HCT116 (cell line): ENCODE measurements at regions not wholly inside any gene's neighbourhood (a gene's known extent, or its start where the extent isn't known, plus 50 kb on each side); places are given as distances from the start of the nearest gene placed in this dataset.

Source experiments
- ATAC-seq: fragments of 200-7000 bp; cut with Tn5 transposase; 2 replicates; pipeline ENCODE4 v1.9.1; 2020; ENCODE audit warnings: mild to moderate bottlenecking, moderate library complexity
- BruUV-seq: library from RNA; stranded (reverse); fragments of 400-500 nt; replicated peaks from 2 replicates; lab custom pipeline; 2021; lab: Mats Ljungman, UMichigan
- CTCF ChIA-PET: fragments of 300-600 bp; sonication (Branson Sonifier 250); formaldehyde crosslinking; loops from one replicate; lab custom pipeline; 2021; ENCODE audit warnings: antibody characterized with exemption; lab: Charles Lee
- POLR2A ChIA-PET: fragments of 300-600, 350-600 bp; sonication (Branson Sonifier 250); formaldehyde crosslinking; loops from one replicate; lab custom pipeline; 2021; ENCODE audit warnings: antibody characterized with exemption; lab: Charles Lee
- RAD21 ChIA-PET, 2 experiments: fragments of 300-600 bp; sonication (Branson Sonifier 250); formaldehyde crosslinking; loops; one replicate each; lab custom pipeline; 2023; ENCODE audit warnings: low total read pairs in 2 of 2; ENCODE audit not compliant: uncharacterized antibody in 2 of 2, unreplicated experiment in 2 of 2, low non-redundant PET in 1 of 2; lab: Charles Lee
- DNase-seq: peaks from one replicate; pipeline ENCODE4 v3.0.0-alpha.2; 2010; ENCODE audit warnings: low read depth, low spot score
- H2AFZ ChIP-seq: fragments of 200-600 bp; shearing (Covaris generic), sonication (generic); 2 replicates; pipeline ENCODE4 v1.6.1; 2017; ENCODE audit warnings: low read depth, mixed run types, mixed read lengths, antibody characterized with exemption, low read length; ENCODE audit not compliant: poor library complexity, severe bottlenecking
- H3K27ac ChIP-seq: 2 replicates; pipeline ENCODE4 v1.5.1; 2012; ENCODE audit warnings: low read depth, low read length
- H3K27me3 ChIP-seq: fragments of 200-600 bp; sonication (generic); 2 replicates; pipeline ENCODE4 v1.6.1; 2016; ENCODE audit warnings: mixed run types, low read length, mixed read lengths; ENCODE audit not compliant: insufficient read depth
- H3K36me3 ChIP-seq, 2 experiments: fragments of 200-500 bp in 1 of 2; fragments of 200-600 bp in 1 of 2; sonication (Bioruptor generic) in 1 of 2; sonication (generic) in 1 of 2; 2 replicates each; pipeline versions ENCODE4 v1.5.1 to v1.6.1; 2014 to 2016; ENCODE audit warnings: low read length in 2 of 2, inconsistent platforms in 1 of 2, mixed read lengths in 1 of 2, mixed run types in 1 of 2; ENCODE audit not compliant: insufficient read depth in 2 of 2, control insufficient read depth in 1 of 2
- H3K4me1 ChIP-seq, 2 experiments: fragments of 200-600 bp in 1 of 2; sonication (generic) in 1 of 2; 2 replicates each; pipeline versions ENCODE4 v1.5.1 to v1.6.1; 2012 to 2017; ENCODE audit warnings: low read length in 2 of 2, inconsistent platforms in 1 of 2, mild to moderate bottlenecking in 1 of 2, mixed read lengths in 1 of 2, mixed run types in 1 of 2, moderate library complexity in 1 of 2; ENCODE audit not compliant: insufficient read depth in 2 of 2, control insufficient read depth in 1 of 2
- H3K4me2 ChIP-seq: fragments of 200-600 bp; sonication (generic); 2 replicates; pipeline ENCODE4 v1.6.1; 2017; ENCODE audit warnings: mixed run types, low read length, mixed read lengths
- H3K4me3 ChIP-seq, 2 experiments: fragments of 200-600 bp in 1 of 2; sonication (generic) in 1 of 2; replicated peaks in 1 of 2; 2 replicates each; pipeline ENCODE4 v1.5.1; 2011 to 2016; ENCODE audit warnings: low read length in 2 of 2, control low read depth in 1 of 2, low read depth in 1 of 2, mild to moderate bottlenecking in 1 of 2, mixed read lengths in 1 of 2, mixed run types in 1 of 2
- H3K79me2 ChIP-seq: fragments of 200-600 bp; sonication (generic); 2 replicates; pipeline ENCODE4 v1.6.1; 2017; ENCODE audit warnings: mild to moderate bottlenecking, mixed run types, low read length, moderate library complexity, mixed read lengths; ENCODE audit not compliant: insufficient read depth
- H3K9ac ChIP-seq: fragments of 200-600 bp; sonication (generic); 2 replicates; pipeline ENCODE4 v1.6.1; 2016; ENCODE audit warnings: low read length, mixed read lengths
- H3K9me2 ChIP-seq: fragments of 200-600 bp; sonication (generic), shearing (Covaris generic); 2 replicates; pipeline ENCODE4 v1.6.1; 2017; ENCODE audit warnings: mixed run types, mild to moderate bottlenecking, moderate library complexity; ENCODE audit not compliant: insufficient read depth
- H3K9me3 ChIP-seq, 2 experiments: fragments of 200-500 bp in 1 of 2; fragments of 200-600 bp in 1 of 2; sonication (Bioruptor generic) in 1 of 2; sonication (generic) in 1 of 2; 2 replicates each; pipeline ENCODE4 v1.6.1; 2014 to 2017; ENCODE audit warnings: low read length in 2 of 2, mixed read lengths in 2 of 2, inconsistent platforms in 1 of 2, low read depth in 1 of 2, mild to moderate bottlenecking in 1 of 2, mixed run types in 1 of 2, moderate library complexity in 1 of 2; ENCODE audit not compliant: control insufficient read depth in 1 of 2, insufficient read depth in 1 of 2
- H4K20me1 ChIP-seq: fragments of 200-600 bp; sonication (generic), shearing (Covaris generic); 2 replicates; pipeline ENCODE4 v1.6.1; 2017; ENCODE audit warnings: mixed run types, mild to moderate bottlenecking, moderate library complexity; ENCODE audit not compliant: insufficient read depth
- CBX3 ChIP-seq: IDR thresholded peaks from 2 replicates; pipeline ENCODE4 v1.6.1; 2012; ENCODE audit warnings: low read depth
- CEBPB ChIP-seq: IDR thresholded peaks from 2 replicates; pipeline ENCODE4 v1.6.1; 2012; ENCODE audit warnings: low read depth
- EGR1 ChIP-seq: IDR thresholded peaks from 2 replicates; pipeline ENCODE4 v1.6.1; 2012; ENCODE audit warnings: low read depth
- JUND ChIP-seq: IDR thresholded peaks from 2 replicates; pipeline ENCODE4 v1.6.1; 2012
- MAX ChIP-seq: IDR thresholded peaks from 2 replicates; pipeline ENCODE4 v1.6.1; 2012
- SRF ChIP-seq: IDR thresholded peaks from 2 replicates; pipeline ENCODE4 v1.6.1; 2012; ENCODE audit warnings: low read depth
- TCF7L2 ChIP-seq: IDR thresholded peaks from 2 replicates; pipeline ENCODE4 v1.7.0; 2011; ENCODE audit warnings: borderline replicate concordance, inconsistent platforms; ENCODE audit not compliant: insufficient read depth, insufficient read length; ENCODE audit errors: extremely low read depth
- ZFX ChIP-seq: fragments of 450-650 bp; IDR thresholded peaks from 2 replicates; pipeline ENCODE4 v1.6.1; 2017
- intact Hi-C: fragments of 100-400 bp; cut with micrococcal nuclease; formaldehyde crosslinking; loops from 2 replicates; pipeline ENCODE4 v1.10.0; 2022

GRCh38 chr14:43792980-43793379 is 714.1 kb downstream of the FSCB start:
- H3K79me2 ChIP-seq: no peaks in the 10 kb centered on the region
- no peak overlapping the region for H2AFZ ChIP-seq
- no peak for ATAC-seq
- no TSS peak for BruUV-seq
- no peaks in the 10 kb centered on the region for H4K20me1 ChIP-seq
- no peak overlapping the region for H3K4me3 ChIP-seq
- intact Hi-C loops: no loop called here
- H3K9ac ChIP-seq: no peak overlapping the region
- H3K9me2 ChIP-seq: no peaks in the 10 kb centered on the region
- H3K4me2 ChIP-seq: no peak overlapping the region
- H3K4me1 ChIP-seq: no peaks in the 10 kb centered on the region
- DNase-seq: no peak
- ChIA-PET POLR2A (no interaction called here), RAD21 (no interaction called here), CTCF (no interaction called here)
- no peaks in the 10 kb centered on the region; a peak in 1 of 4 replicates for H3K9me3 ChIP-seq
- TF ChIP-seq SRF (no peak), ZFX (no peak), CEBPB (no peak), MAX (no peak), TCF7L2 (no peak), EGR1 (no peak)
- no peaks in the 10 kb centered on the region for H3K36me3 ChIP-seq
- H3K27me3 ChIP-seq: no peaks in the 10 kb centered on the region
- H3K27ac ChIP-seq: no peak overlapping the region

GRCh38 chr14:43790681-43791080 is 716.4 kb downstream of the FSCB start:
- Histone ChIP-seq H3K4me3 (no peak overlapping the region), H2AFZ (no peak overlapping the region), H3K36me3 (no peaks in the 10 kb centered on the region), H3K4me2 (no peak overlapping the region), H3K27me3 (no peaks in the 10 kb centered on the region), H3K27ac (no peak overlapping the region), H3K9me2 (no peaks in the 10 kb centered on the region), H3K79me2 (no peaks in the 10 kb centered on the region), H3K9ac (no peak overlapping the region), H4K20me1 (no peaks in the 10 kb centered on the region), H3K4me1 (no peaks in the 10 kb centered on the region), H3K9me3 (no peaks in the 10 kb centered on the region; a peak in 1 of 4 replicates)
- intact Hi-C loops: no loop called here
- no TSS peak for BruUV-seq
- ChIA-PET CTCF (no interaction called here), POLR2A (no interaction called here), RAD21 (no interaction called here)
- TF ChIP-seq MAX (no peak), CBX3 (no peak), JUND (no peak)
- ATAC-seq: no peak
- DNase-seq: no peak
